ENCODE measurements at regions not wholly inside any gene's neighbourhood (a gene's known extent, or its start where the extent isn't known, plus 50 kb on each side); places are given as distances from the start of the nearest gene placed in this dataset.

DNA sequence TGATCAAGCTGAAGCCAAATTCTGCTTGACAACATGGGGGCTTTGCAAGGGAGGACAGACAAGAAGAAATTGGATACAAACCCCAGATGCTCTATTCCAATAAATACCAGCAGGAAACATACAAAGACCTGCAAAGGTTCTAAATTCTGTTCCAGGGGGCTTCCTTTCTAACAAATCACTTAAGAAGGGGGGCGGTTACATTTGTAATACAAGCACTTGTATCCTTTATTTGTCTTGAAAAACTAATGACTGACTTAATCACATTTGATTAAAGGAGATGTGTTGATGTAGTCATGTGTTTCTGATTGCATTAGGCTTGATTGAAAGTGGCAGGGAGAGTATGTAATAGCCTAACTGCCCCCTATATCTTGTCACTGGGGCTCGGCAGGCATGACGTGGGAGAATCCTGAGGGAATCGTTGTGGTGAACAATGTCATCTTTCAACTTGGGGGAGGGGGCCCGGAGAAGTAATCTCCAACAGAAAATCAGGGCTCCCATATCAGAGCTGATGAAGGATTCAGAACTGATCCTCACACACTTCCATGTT is 361.7 kb downstream of the INSC start:
- TF ChIP-seq, protein P1, sequence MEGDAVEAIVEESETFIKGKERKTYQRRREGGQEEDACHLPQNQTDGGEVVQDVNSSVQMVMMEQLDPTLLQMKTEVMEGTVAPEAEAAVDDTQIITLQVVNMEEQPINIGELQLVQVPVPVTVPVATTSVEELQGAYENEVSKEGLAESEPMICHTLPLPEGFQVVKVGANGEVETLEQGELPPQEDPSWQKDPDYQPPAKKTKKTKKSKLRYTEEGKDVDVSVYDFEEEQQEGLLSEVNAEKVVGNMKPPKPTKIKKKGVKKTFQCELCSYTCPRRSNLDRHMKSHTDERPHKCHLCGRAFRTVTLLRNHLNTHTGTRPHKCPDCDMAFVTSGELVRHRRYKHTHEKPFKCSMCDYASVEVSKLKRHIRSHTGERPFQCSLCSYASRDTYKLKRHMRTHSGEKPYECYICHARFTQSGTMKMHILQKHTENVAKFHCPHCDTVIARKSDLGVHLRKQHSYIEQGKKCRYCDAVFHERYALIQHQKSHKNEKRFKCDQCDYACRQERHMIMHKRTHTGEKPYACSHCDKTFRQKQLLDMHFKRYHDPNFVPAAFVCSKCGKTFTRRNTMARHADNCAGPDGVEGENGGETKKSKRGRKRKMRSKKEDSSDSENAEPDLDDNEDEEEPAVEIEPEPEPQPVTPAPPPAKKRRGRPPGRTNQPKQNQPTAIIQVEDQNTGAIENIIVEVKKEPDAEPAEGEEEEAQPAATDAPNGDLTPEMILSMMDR (IDR thresholded peaks at IDR 0.05; ENCODE audit: borderline replicate concordance, extremely low read depth, low read length, poor library complexity, severe bottlenecking), result no peak
- no peak for TF ChIP-seq EZH2 (IDR thresholded peaks at IDR 0.05; ENCODE audit: borderline replicate concordance, low read depth, low read length, severe bottlenecking)
